Inflammatory macrophage (primary cell): ENCODE measurements at regions not wholly inside any gene's neighbourhood (a gene's known extent, or its start where the extent isn't known, plus 50 kb on each side); places are given as distances from the start of the nearest gene placed in this dataset.

Experiments used
- DNase-seq, 2 donors: peaks; one replicate each; pipeline ENCODE4 v3.0.0-alpha.2; 2020 to 2022

- DNase-seq: no peak
These were observed 549.3 kb downstream of the METTL15 start for GRCh38 chr11:28657378-28658030.

- no peak for DNase-seq
These were observed 546.0 kb downstream of the METTL15 start for GRCh38 chr11:28654191-28654590.

- no peak for DNase-seq
These were observed 541.7 kb downstream of the METTL15 start for GRCh38 chr11:28649922-28650321.

DNA sequence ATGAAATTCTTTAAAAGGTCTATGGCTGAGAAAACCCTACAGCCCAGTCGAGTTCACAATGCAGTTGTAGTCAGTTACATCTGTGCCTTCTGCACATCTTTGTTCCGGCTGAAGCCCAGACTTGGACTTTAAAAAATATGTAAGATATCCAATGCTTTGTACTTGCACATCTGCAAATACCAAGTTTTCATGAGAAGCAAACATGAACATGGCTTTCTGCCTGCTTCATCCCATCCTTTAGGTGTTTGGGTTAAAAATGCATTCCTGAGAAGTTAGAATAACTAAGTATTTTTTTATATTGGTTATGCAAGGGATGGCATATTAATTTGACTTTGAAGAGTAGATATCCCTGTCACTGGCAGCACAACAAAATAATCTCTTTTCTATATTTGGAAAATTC, 528.4 kb downstream of the METTL15 start:
- DNase-seq: no peak

GRCh38 chr11:28636033-28636432, 527.8 kb downstream of the METTL15 start:
- no peak for DNase-seq

GRCh38 chr11:28632338-28632737, 524.1 kb downstream of the METTL15 start:
- no peak for DNase-seq

DNA sequence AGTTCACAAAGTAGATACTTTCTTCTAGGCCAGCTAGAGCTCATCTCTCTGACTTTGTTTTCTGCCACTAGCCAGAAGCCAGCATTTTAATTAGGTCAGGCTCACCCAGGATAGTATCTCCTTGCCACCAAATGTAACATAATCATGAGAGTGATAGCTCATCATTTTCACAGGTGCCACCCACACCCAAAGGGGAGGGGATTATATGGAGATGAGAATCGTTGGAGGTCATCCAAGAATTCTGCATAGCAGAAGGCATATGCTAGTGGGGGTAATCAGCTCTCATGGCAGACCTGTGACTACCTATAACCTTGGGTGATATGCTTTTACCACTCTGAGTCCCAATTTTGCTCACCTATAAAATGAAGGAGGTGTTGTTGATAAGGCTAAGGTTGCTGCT, 523.0 kb downstream of the METTL15 start:
- DNase-seq: no peak

- DNase-seq: no peak
These were observed 521.0 kb downstream of the METTL15 start for GRCh38 chr11:28629235-28629634.

GRCh38 chr11:28628412-28628811, 520.2 kb downstream of the METTL15 start:
- DNase-seq: no peak

GRCh38 chr11:28627690-28628255, 519.6 kb downstream of the METTL15 start:
- DNase-seq: no peak

DNA sequence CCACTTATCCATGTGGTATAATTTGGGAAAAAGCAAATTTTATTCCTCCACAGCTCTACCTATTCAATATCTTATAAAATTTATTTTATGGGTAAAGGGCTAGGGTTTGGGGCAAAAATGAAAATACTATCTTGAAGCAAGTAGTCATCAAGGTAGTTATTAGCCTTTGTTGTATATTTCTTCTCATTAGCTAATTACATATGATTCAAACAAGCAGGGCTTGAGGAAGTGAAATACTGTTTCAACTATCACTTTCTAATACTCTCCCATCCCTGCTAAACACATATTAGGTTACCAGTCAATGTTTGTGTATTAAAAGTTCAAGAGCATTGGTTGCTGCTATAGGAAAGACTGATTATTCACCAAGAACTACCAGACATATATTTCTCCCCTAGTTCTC, 517.3 kb downstream of the METTL15 start:
- DNase-seq: no peak

DNA sequence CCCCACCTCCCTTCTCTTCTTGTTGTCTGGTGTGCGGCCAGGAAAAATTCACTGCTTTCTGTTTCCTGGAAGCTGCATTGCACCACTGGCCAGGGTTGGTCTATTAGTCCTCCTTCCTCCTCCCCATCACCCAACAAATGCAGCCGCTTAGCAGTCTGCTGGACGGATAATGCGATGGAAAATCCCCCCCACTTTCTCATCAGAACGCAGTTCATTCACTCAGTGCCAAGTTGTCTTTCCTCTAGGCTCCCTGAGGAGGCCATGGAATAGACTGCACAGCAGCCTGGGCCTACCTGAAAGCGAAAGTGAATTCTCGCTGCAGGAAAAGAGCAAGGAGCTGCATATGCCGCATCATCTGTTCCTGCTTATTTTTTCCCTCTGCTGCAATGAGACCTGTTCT, 513.6 kb downstream of the METTL15 start:
- DNase-seq: no peak

DNA sequence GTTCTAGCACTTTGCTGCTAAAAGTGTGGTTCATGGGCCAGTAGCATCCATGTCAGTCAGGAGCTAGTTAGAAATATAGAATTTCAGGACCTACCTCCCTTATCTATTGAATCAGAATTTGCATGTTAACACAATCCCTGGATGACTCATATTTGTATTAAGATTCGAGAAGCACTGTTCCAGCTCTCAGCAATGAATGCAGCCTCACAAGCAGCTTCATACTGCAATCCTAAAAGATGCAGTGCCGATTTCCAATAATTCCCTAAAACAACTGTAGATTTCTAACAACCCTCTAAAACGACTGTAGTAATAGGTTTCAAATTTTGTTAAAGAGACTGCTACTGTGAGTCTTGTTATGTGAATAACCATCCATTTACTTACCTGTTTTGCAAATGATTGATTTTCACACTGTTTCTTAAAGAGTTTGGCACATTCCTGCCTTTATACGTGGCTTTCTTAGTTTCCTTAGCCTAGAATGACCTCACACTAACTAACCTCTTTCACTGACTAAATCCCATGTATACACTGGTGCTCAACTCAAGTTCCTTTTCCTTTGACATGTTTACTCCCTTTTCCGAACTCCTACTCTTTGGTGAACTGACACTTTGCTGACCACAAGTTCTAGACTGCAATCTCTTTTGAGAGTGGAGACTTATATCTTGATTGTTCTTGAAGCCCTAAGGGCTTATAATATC, 511.8 kb downstream of the METTL15 start:
- DNase-seq: no peak

GRCh38 chr11:28618416-28618815, 510.2 kb downstream of the METTL15 start:
- no peak for DNase-seq

DNA sequence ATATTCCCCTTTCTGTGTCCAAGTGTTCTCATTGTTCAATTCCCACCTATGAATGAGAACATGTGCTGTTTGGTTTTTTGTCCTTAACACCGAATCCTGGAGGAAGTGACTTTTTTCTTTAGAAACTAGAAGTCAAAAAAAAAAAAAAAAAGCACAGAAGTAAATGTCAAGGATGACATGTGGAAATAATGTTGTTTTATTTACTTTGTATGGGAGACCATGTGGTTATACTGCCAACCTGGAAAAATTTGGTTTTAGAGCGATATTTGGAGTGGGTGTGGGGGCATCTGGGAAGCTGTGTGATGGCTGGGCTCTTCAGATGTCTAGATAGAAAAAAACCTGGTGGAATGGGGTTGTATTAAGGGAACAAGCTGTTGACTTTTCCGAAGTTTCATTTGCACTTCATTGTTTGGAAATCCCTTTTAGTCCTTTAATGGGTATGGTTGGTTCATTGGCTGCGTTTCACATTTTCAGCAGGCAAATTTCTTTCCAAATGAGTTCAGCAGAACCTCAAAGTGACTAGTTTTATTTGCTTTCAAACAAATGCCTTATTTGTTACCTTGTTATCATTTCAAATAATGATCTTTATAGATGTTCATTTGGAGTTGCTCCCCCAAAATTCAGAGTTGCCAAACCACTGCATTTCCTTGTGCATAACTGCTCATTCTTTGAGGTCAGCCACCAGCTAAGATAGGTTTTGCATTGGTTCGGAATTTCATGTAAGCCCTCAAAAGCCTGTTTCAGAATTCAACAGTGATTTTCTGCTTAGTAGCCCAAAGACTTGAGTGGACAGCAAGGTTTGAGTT, 508.2 kb downstream of the METTL15 start:
- DNase-seq: no peak

- no peak for DNase-seq
These were observed 507.4 kb downstream of the METTL15 start for GRCh38 chr11:28615542-28615941.

GRCh38 chr11:28606930-28607329, 498.7 kb downstream of the METTL15 start:
- no peak for DNase-seq

DNA sequence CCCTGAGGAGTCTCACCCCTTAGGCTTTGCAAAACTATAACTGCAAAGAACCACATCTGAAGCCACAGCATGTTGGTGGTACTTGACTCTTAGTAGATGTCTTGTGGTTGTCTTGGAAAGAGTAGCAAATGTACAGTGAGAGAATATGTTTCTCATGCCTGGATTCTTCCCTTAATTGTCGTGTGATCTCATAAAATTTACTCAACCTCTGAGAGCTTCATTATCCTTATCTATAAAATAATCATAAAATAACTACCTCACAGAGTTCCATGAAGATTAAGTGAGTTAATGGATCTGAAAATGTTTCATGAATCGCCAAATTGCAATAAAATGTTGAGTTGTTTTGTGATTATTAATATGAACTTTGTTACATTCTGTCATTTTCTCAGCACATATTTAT, 491.5 kb downstream of the METTL15 start:
- DNase-seq: no peak

- no peak for DNase-seq
These were observed 490.3 kb downstream of the METTL15 start for GRCh38 chr11:28598531-28598930.

- no peak for DNase-seq
These were observed 488.6 kb downstream of the METTL15 start for GRCh38 chr11:28596816-28597215.

DNA sequence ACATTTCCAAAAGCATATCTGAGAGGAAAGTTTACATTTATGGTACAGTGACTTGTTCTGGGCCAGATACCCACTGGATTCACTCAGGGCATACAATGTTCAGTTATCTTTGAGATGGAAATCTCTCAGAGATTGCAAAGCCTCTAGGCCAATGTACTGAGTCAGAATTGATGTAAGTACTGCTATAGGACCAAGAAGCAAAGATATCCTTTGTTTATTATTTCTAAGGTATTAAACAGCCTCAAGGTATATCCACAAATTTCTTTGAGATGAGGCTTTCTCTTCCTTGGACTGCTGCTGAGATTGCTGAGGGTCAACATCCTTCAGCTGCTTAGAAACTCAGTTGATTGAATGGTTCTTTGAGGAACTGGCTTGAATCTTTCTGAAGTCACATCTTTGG, 484.0 kb downstream of the METTL15 start:
- DNase-seq: no peak

DNA sequence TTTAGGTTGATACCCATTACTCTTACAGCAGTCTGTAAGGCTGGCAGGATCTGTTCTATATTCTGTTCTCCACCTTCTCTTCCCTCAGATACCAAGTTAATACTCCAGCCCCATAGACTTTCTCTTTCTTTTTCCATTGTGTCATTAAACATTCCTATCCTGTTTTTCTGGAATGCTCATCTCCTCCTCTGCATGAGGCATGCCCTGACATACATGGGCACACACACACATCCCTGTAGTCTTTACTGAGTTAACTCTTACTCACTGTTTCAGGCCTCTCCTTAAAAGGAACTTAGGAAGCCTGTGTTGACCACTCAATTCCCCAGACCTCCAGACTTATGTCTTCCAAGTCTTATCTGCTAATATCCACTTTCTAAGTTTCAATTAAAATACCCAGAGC, 476.8 kb downstream of the METTL15 start:
- DNase-seq: no peak

GRCh38 chr11:28582506-28582905, 474.3 kb downstream of the METTL15 start:
- DNase-seq: no peak
